ENCODE measurements at regions not wholly inside any gene's neighbourhood (a gene's known extent, or its start where the extent isn't known, plus 50 kb on each side); places are given as distances from the start of the nearest gene placed in this dataset.

DNA sequence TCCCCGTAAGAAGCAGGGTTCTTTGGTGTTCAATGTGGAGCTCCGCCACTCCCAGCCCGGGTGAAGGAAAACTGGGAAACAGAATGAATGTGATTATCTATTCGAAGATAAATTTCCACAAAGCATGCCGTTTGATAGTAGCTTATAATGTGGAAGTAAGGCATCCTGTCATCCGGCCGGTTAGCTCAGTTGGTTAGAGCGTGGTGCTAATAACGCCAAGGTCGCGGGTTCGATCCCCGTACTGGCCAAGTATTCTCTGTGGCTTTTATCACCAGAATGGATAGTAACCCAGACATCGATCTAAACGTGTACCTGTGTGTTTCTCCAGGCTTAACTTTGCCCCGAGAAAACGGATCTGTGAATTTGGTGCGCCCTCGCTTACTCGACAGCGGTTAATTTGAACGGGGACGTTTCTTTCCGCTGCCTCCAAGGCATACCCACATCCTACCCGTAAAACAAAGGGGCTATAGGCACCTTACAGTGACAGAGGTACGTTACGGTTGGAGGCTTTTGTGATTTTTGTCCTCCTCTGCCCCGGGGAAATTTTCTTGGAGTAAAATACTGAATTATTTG is 215.2 kb upstream of the ZNF184 start:
- peak overlapping the region in 1 of 4 donors; percentile 55 for H3K4me3 ChIP-seq
- WGBS, 4 donors: 1 to 3% (median 2%) methylated on average over 26 to 28 of the region's 28 CpGs
- no peaks in the 10 kb centered on the region for H3K4me1 ChIP-seq (replicated peaks in 1 of 2)
- H3K27me3 ChIP-seq: no peaks in the 10 kb centered on the region
- peak; percentile 29 to 94 (median 67) for DNase-seq
- intact Hi-C loops (cut with DNase I): no loop called here
- H3K9me3 ChIP-seq (replicated peaks in 1 of 3): no peaks in the 10 kb centered on the region
- H3K27ac ChIP-seq: peak overlapping the region in 1 of 5 donors; percentile 43
- H3K36me3 ChIP-seq (replicated peaks in 1 of 2): no peaks in the 10 kb centered on the region
- TF ChIP-seq, protein P1, sequence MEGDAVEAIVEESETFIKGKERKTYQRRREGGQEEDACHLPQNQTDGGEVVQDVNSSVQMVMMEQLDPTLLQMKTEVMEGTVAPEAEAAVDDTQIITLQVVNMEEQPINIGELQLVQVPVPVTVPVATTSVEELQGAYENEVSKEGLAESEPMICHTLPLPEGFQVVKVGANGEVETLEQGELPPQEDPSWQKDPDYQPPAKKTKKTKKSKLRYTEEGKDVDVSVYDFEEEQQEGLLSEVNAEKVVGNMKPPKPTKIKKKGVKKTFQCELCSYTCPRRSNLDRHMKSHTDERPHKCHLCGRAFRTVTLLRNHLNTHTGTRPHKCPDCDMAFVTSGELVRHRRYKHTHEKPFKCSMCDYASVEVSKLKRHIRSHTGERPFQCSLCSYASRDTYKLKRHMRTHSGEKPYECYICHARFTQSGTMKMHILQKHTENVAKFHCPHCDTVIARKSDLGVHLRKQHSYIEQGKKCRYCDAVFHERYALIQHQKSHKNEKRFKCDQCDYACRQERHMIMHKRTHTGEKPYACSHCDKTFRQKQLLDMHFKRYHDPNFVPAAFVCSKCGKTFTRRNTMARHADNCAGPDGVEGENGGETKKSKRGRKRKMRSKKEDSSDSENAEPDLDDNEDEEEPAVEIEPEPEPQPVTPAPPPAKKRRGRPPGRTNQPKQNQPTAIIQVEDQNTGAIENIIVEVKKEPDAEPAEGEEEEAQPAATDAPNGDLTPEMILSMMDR (IDR thresholded peaks at IDR 0.05): no peak
- no peak for TF ChIP-seq POLR2A (IDR thresholded peaks at IDR 0.05)

- no peak for TF ChIP-seq POLR2A (IDR thresholded peaks at IDR 0.05)
- TF ChIP-seq, protein P1 (IDR thresholded peaks at IDR 0.05): peak in 5 of 6 experiments; percentile 6 to 43 (median 29)
- Histone ChIP-seq H3K4me3 (peak overlapping the region in 1 of 4 donors; percentile 55), H3K36me3 (replicated peaks in 1 of 2) (no peaks in the 10 kb centered on the region), H3K27me3 (peaks cover 4% of the 10 kb centered on the region), H3K9me3 (replicated peaks in 1 of 3) (no peaks in the 10 kb centered on the region), H3K27ac (peak overlapping the region in 1 of 5 donors; percentile 43), H3K4me1 (replicated peaks in 1 of 2) (no peaks in the 10 kb centered on the region)
- 1 to 2% (median 2%) methylated on average over 24 to 43 of the region's 43 CpGs for WGBS, 4 donors
- peak; percentile 39 to 75 (median 50) for DNase-seq
- intact Hi-C loops (cut with DNase I): no loop called here
Observed at GRCh38 chr6:27687154-27688013, 214.5 kb upstream of the ZNF184 start.

DNA sequence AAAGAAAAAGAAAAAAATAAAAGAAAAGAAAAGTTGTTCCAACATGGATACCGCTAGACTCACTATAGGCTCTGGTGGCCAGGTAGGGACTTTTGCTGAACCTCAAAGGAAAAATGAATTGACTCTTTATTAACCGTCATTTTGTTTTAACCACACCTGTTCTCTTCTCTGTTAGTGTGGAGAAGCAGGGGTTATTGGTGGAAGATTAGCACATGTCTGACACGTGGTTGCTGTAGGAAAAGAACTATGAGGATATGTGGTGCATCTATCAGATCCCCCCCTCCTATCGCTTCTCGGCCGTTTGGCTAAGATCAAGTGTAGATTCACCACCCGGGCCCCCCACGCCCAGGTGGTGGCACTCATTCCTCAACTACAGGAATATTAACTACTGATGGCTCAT is 212.4 kb upstream of the ZNF184 start:
- 76 to 86% (median 80%) methylated on average over 8 of the region's 8 CpGs for WGBS, 4 donors
- H3K27me3 ChIP-seq: peaks cover 25% of the 10 kb centered on the region
- no peaks in the 10 kb centered on the region for H3K9me3 ChIP-seq (replicated peaks in 1 of 3)
- intact Hi-C loops (cut with DNase I): no loop called here
- H3K27ac ChIP-seq: no peak overlapping the region
- no peak for DNase-seq
- H3K4me3 ChIP-seq: no peak overlapping the region
- H3K36me3 ChIP-seq (replicated peaks in 1 of 2): no peaks in the 10 kb centered on the region
- no peak for TF ChIP-seq POLR2A (IDR thresholded peaks at IDR 0.05)
- TF ChIP-seq, protein P1 (IDR thresholded peaks at IDR 0.05): no peak
- H3K4me1 ChIP-seq (replicated peaks in 1 of 2): no peaks in the 10 kb centered on the region

- Histone ChIP-seq H3K27me3 (peaks cover 32% of the 10 kb centered on the region), H3K9me3 (replicated peaks in 1 of 3) (no peaks in the 10 kb centered on the region), H3K4me1 (replicated peaks in 1 of 2) (no peaks in the 10 kb centered on the region), H3K36me3 (replicated peaks in 1 of 2) (no peaks in the 10 kb centered on the region), H3K4me3 (no peak overlapping the region), H3K27ac (no peak overlapping the region)
- TF ChIP-seq, protein P1 (IDR thresholded peaks at IDR 0.05): no peak
- no peak for TF ChIP-seq POLR2A (IDR thresholded peaks at IDR 0.05)
- intact Hi-C loops (cut with DNase I): no loop called here
- WGBS, 4 donors: 34 to 45% (median 42%) methylated on average over 34 of the region's 34 CpGs
- peak in 1 of 7 donors; percentile 59 for DNase-seq
Observed at GRCh38 chr6:27684264-27685211, 211.6 kb upstream of the ZNF184 start.

All from adrenal gland (tissue), 9 donors.